Stomach (tissue), 8 donors: ENCODE measurements at regions not wholly inside any gene's neighbourhood (a gene's known extent, or its start where the extent isn't known, plus 50 kb on each side); places are given as distances from the start of the nearest gene placed in this dataset.

Experiments
- DNase-seq, 2 donors: peaks; one replicate each; pipeline versions ENCODE4 v3.0.0 to v3.0.0-alpha.2; 2013 to 2019
- H3K27ac ChIP-seq, 5 donors: fragments of 200-600 bp in 4 of 5; sonication (generic) in 4 of 5; one replicate each; pipeline ENCODE4 v1.5.1; 2013 to 2019; ENCODE audit warnings: mild to moderate bottlenecking in 1 of 5, moderate library complexity in 1 of 5
- H3K27me3 ChIP-seq, 3 donors: fragments of 200-600 bp; sonication (generic); one replicate each; pipeline ENCODE4 v1.5.1; 2017 to 2019; ENCODE audit warnings: mixed run types in 1 of 3
- H3K36me3 ChIP-seq, 4 donors: fragments of 200-600 bp; sonication (generic); 1 replicate in 3 of 4; 2 replicates in 1 of 4; pipeline ENCODE4 v1.5.1; 2016 to 2019
- H3K4me1 ChIP-seq, 4 donors: fragments of 200-600 bp; sonication (generic); one replicate each; pipeline ENCODE4 v1.5.1; 2016 to 2019
- H3K4me3 ChIP-seq, 4 donors: fragments of 200-600 bp; sonication (generic) in 3 of 4; one replicate each; pipeline ENCODE4 v1.5.1; 2016 to 2019; ENCODE audit warnings: mild to moderate bottlenecking in 1 of 4
- H3K9me3 ChIP-seq, 4 donors: fragments of 200-600 bp; sonication (generic); one replicate each; pipeline ENCODE4 v1.5.1; 2016 to 2019
- CTCF ChIP-seq, 7 experiments: fragments of 450-650 bp in 4 of 7; fragments of 200-600 bp in 3 of 7; sonication (generic) in 3 of 7; IDR thresholded peaks; one replicate each; pipeline ENCODE4 v1.5.1; 2016 to 2019; ENCODE audit warnings: antibody characterized with exemption in 7 of 7, control low read depth in 2 of 7, mild to moderate bottlenecking in 1 of 7
- EP300 ChIP-seq: sonication (generic); formaldehyde crosslinking; IDR thresholded peaks from one replicate; pipeline ENCODE4 v1.6.1; 2017; ENCODE audit warnings: antibody characterized with exemption
- POLR2A ChIP-seq, 4 donors: fragments of 450-650 bp; IDR thresholded peaks; one replicate each; pipeline ENCODE4 v1.6.1; 2016; ENCODE audit warnings: antibody characterized with exemption in 4 of 4, control low read depth in 2 of 4, mild to moderate bottlenecking in 1 of 4, moderate library complexity in 1 of 4
- POLR2AphosphoS5 ChIP-seq, 3 donors: sonication (generic); formaldehyde crosslinking; IDR thresholded peaks; one replicate each; pipeline ENCODE4 v1.6.1; 2016; ENCODE audit warnings: antibody characterized with exemption in 3 of 3
- WGBS, 5 donors: extraction: QIAGEN DNeasy Blood & Tissue Kit in 3 of 5; methylation state at CpG; one replicate each; pipeline versions ENCODE4 v1.1.5 to v1.1.7; 2013 to 2018; 5-methylcytosine and 5-hydroxymethylcytosine counted together
- intact Hi-C: fragments of 100-400 bp; cut with DNase I; formaldehyde crosslinking; loops from one replicate; pipeline ENCODE4 v1.15.1; 2023; ENCODE audit warnings: low total_unique reads
- donor health status: healthy with polysubstance abuse.
- donor health status: Bipolar disorder and iron deficiency.
- donor health status: healthy.

- Histone ChIP-seq H3K27me3 (no peaks in the 10 kb centered on the region), H3K4me3 (no peak overlapping the region), H3K9me3 (no peaks in the 10 kb centered on the region), H3K36me3 (no peaks in the 10 kb centered on the region), H3K27ac (no peak overlapping the region), H3K4me1 (peaks cover 0 to 9% (median 0%) of the 10 kb centered on the region in 4 donors)
- whole genome bisulfite sequencing, 5 donors: 49 to 55% (median 50%) methylated on average over 2 of the region's 2 CpGs
- DNase-seq: peak in 1 of 2 donors; percentile 40
- TF ChIP-seq CTCF (IDR thresholded peaks at IDR 0.05) (no peak), POLR2A (IDR thresholded peaks at IDR 0.05) (no peak), POLR2AphosphoS5 (IDR thresholded peaks at IDR 0.05) (no peak), EP300 (no peak)
- intact Hi-C loops: no loop called here
These were observed 206.0 kb upstream of the MYL2 start for GRCh38 chr12:111126331-111126730.

GRCh38 chr12:111124183-111124582 is 203.8 kb upstream of the MYL2 start:
- intact Hi-C loops: no loop called here
- Histone ChIP-seq H3K9me3 (no peaks in the 10 kb centered on the region), H3K27me3 (no peaks in the 10 kb centered on the region), H3K4me1 (peaks cover 0 to 9% (median 0%) of the 10 kb centered on the region in 4 donors), H3K36me3 (no peaks in the 10 kb centered on the region), H3K27ac (no peak overlapping the region), H3K4me3 (no peak overlapping the region)
- TF ChIP-seq CTCF (IDR thresholded peaks at IDR 0.05): no peak
- TF ChIP-seq EP300: no peak
- TF ChIP-seq POLR2AphosphoS5 (IDR thresholded peaks at IDR 0.05): no peak
- no peak for TF ChIP-seq POLR2A (IDR thresholded peaks at IDR 0.05)
- 87 to 93% (median 88%) methylated on average over 4 of the region's 4 CpGs for WGBS, 5 donors
- DNase-seq: no peak

- Histone ChIP-seq H3K9me3 (no peaks in the 10 kb centered on the region), H3K36me3 (no peaks in the 10 kb centered on the region), H3K27ac (no peak overlapping the region), H3K27me3 (no peaks in the 10 kb centered on the region), H3K4me1 (peaks cover 0 to 9% (median 0%) of the 10 kb centered on the region in 4 donors), H3K4me3 (no peak overlapping the region)
- TF ChIP-seq EP300 (no peak), CTCF (IDR thresholded peaks at IDR 0.05) (no peak), POLR2A (IDR thresholded peaks at IDR 0.05) (no peak), POLR2AphosphoS5 (IDR thresholded peaks at IDR 0.05) (no peak)
- intact Hi-C loops: no loop called here
- 83 to 91% (median 88%) methylated on average over 6 of the region's 6 CpGs for WGBS, 5 donors
- no peak for DNase-seq
These were observed 203.0 kb upstream of the MYL2 start for GRCh38 chr12:111123390-111123789.

- Histone ChIP-seq H3K27ac (no peak overlapping the region), H3K4me1 (peaks cover 0 to 9% (median 0%) of the 10 kb centered on the region in 4 donors), H3K4me3 (no peak overlapping the region), H3K36me3 (no peaks in the 10 kb centered on the region), H3K9me3 (no peaks in the 10 kb centered on the region), H3K27me3 (no peaks in the 10 kb centered on the region)
- no peak for TF ChIP-seq POLR2A (IDR thresholded peaks at IDR 0.05)
- TF ChIP-seq POLR2AphosphoS5 (IDR thresholded peaks at IDR 0.05): no peak
- no peak for TF ChIP-seq EP300
- no peak for TF ChIP-seq CTCF (IDR thresholded peaks at IDR 0.05)
- intact Hi-C loops: no loop called here
- 10 to 36% (median 21%) methylated on average over 7 of the region's 7 CpGs for WGBS, 5 donors
- DNase-seq: peak in 1 of 2 donors; percentile 23
These were observed 202.1 kb upstream of the MYL2 start for GRCh38 chr12:111122458-111122878.
